ENCODE measurements at regions not wholly inside any gene's neighbourhood (a gene's known extent, or its start where the extent isn't known, plus 50 kb on each side); places are given as distances from the start of the nearest gene placed in this dataset.

GRCh38 chr3:72311425-72311824 is 526.5 kb upstream of the PROK2 start:
- H3K36me3 ChIP-seq (ENCODE audit: insufficient read depth, low read length, poor library complexity, severe bottlenecking), result no peaks in the 10 kb centered on the region
- peaks cover 44% of the 10 kb centered on the region for H3K4me1 ChIP-seq (ENCODE audit: insufficient read depth, low read length, poor library complexity, severe bottlenecking)
- H3K27ac ChIP-seq (ENCODE audit: low read depth, low read length, poor library complexity, severe bottlenecking), result no peak overlapping the region
- ChIA-PET CTCF (no interaction called here), POLR2A (ENCODE audit: low non-redundant PET) (no interaction called here)
- no peak for DNase-seq (ENCODE audit: low spot score)
- intact Hi-C loops (cut with micrococcal nuclease; ENCODE audit: unreplicated experiment), result no loop called here
- BruUV-seq (replicated peaks), result no TSS peak
- H3K4me3 ChIP-seq (ENCODE audit: low read depth, low read length, poor library complexity, severe bottlenecking), result no peak overlapping the region
- TF ChIP-seq CTCF (conservative IDR thresholded peaks at IDR 0.05; ENCODE audit: low read depth, low read length), result no peak
- TF ChIP-seq EZH2 (IDR thresholded peaks at IDR 0.05; ENCODE audit: borderline replicate concordance, low read depth, low read length, poor library complexity, severe bottlenecking), result no peak
- no peaks in the 10 kb centered on the region for H3K9me3 ChIP-seq (ENCODE audit: low read depth, low read length, poor library complexity, severe bottlenecking)
- H3K27me3 ChIP-seq (replicated peaks; ENCODE audit: insufficient read depth, low read depth, low read length, poor library complexity), result no peaks in the 10 kb centered on the region

DNA sequence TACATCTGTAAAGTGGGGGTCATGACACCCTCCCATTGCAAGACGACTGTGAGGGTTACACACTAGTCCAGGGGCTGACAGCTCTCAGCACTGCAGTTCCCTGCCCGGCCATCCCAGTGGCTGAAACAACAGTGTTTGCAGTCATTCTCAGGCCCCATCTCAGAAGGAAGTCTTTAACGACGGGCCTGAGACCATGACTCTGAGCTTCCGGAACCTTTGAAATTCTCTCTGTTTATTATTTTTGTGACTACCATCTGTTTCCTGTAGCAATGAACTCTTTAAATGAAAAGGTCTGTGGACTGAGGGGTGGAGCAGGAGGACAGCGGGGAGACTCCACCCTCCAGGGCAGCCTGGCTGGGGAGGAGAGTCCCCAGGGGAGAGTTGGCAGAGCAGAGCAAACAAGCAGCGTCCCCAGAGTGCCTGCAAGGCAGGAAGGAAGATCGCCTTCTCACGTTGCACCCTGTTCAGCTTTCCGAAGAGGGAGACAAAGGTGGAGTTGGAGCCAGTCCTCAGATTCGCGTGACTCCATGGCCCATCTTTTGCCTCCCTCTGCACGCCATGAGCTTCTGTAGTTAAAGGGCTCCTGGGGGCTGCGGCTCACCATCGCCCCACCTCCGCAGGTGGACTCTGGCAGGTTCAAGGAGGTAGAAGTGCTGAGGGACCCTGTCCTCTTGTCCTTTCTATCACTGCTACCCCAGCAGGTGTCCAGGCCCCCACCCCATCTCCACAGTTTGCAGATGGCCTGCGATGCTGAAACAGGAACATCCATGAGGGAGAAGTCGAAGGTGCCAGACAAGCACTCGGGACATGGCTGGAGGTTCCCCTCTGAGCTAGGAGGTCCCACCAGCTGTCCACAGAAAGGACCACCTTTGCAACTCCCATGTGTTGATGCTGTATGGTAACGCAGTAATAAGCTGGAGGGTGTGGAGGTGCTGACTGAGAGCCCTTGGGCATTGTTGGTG is 525.8 kb upstream of the PROK2 start:
- intact Hi-C loops (cut with micrococcal nuclease; ENCODE audit: unreplicated experiment), result no loop called here
- Histone ChIP-seq H3K9me3 (ENCODE audit: low read depth, low read length, poor library complexity, severe bottlenecking) (no peaks in the 10 kb centered on the region), H3K27ac (ENCODE audit: low read depth, low read length, poor library complexity, severe bottlenecking) (no peak overlapping the region), H3K4me3 (ENCODE audit: low read depth, low read length, poor library complexity, severe bottlenecking) (no peak overlapping the region), H3K36me3 (ENCODE audit: insufficient read depth, low read length, poor library complexity, severe bottlenecking) (no peaks in the 10 kb centered on the region), H3K27me3 (replicated peaks; ENCODE audit: insufficient read depth, low read depth, low read length, poor library complexity) (no peaks in the 10 kb centered on the region), H3K4me1 (ENCODE audit: insufficient read depth, low read length, poor library complexity, severe bottlenecking) (peaks cover 48% of the 10 kb centered on the region)
- no peak for TF ChIP-seq EZH2 (IDR thresholded peaks at IDR 0.05; ENCODE audit: borderline replicate concordance, low read depth, low read length, poor library complexity, severe bottlenecking)
- no peak for TF ChIP-seq CTCF (conservative IDR thresholded peaks at IDR 0.05; ENCODE audit: low read depth, low read length)
- no TSS peak for BruUV-seq (replicated peaks)
- ChIA-PET POLR2A (ENCODE audit: low non-redundant PET) (no interaction called here), CTCF (no interaction called here)
- DNase-seq (ENCODE audit: low spot score), result peak; percentile 42

DNA sequence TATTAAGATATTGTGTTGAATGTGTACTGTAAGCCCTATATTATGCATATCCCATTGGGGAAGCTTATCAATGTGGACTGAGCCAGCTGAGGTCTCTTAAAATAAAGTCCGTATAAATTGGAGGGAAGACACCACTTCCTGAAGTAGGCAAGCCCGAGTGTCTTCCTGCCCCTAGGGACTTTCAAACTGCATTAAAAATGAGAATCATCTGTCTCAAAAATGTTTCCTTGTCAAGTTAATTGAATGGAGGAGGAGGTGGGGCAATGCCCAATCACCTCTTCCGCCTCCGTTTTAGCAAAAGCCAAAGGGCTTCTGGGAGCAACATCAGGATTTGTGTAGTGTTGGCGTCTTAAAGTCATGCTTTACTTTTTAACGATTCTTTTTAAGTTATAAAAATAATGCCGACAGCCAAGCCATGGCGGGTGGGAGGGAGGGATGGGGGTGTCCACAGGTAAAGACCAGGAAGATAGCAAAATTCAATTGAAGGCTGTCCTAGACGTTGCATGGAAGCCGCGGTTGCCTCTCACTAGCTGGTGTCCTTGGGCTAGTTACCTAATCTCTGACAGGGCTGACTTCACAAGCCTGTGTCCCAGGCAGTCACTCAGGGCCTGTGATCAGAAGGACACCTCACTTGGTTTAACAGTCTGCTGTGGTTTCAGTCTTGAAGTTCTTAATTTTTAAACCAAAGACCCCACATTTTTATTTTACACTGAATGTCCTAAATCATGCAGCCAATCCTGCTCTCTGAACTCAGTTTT is 524.9 kb upstream of the PROK2 start:
- H3K27ac ChIP-seq (ENCODE audit: low read depth, low read length, poor library complexity, severe bottlenecking), result no peak overlapping the region
- intact Hi-C loops (cut with micrococcal nuclease; ENCODE audit: unreplicated experiment), result no loop called here

More for the DNA sequence above, 524.9 kb upstream of the PROK2 start:
- no peaks in the 10 kb centered on the region for H3K9me3 ChIP-seq (ENCODE audit: low read depth, low read length, poor library complexity, severe bottlenecking)
- POLR2A ChIA-PET (ENCODE audit: low non-redundant PET), result no interaction called here
- TF ChIP-seq CTCF (conservative IDR thresholded peaks at IDR 0.05; ENCODE audit: low read depth, low read length) (no peak), EZH2 (IDR thresholded peaks at IDR 0.05; ENCODE audit: borderline replicate concordance, low read depth, low read length, poor library complexity, severe bottlenecking) (no peak)
- BruUV-seq (replicated peaks), result no TSS peak
- DNase-seq (ENCODE audit: low spot score), result peak; percentile 86
- no peak overlapping the region for H3K4me3 ChIP-seq (ENCODE audit: low read depth, low read length, poor library complexity, severe bottlenecking)
- CTCF ChIA-PET, result no interaction called here
- no peaks in the 10 kb centered on the region for H3K36me3 ChIP-seq (ENCODE audit: insufficient read depth, low read length, poor library complexity, severe bottlenecking)
- peaks cover 48% of the 10 kb centered on the region for H3K4me1 ChIP-seq (ENCODE audit: insufficient read depth, low read length, poor library complexity, severe bottlenecking)
- H3K27me3 ChIP-seq (replicated peaks; ENCODE audit: insufficient read depth, low read depth, low read length, poor library complexity), result no peaks in the 10 kb centered on the region
